ENCODE measurements at regions not wholly inside any gene's neighbourhood (a gene's known extent, or its start where the extent isn't known, plus 50 kb on each side); places are given as distances from the start of the nearest gene placed in this dataset.

DNA sequence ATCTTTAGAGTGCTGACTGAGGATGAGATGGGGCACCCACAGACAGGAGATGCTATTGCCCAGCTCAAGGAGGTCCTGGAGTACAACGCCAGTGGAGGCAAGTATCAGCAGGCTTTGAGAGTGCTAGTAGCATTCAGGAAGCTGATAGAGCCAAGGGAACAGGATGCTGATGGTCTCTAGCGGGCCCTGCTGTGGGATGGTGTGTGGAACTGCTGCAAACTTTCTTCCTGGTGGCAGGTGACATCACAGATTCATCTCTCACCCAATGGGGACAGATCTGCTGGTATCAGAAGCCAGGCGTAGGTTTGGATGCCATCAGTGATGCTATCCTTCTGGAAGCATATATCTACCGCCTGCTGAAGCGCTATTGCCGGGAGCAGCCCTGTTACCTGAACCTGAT, 609.8 kb upstream of the NCAM2 start:
- no peak for TF ChIP-seq EZH2 (IDR thresholded peaks at IDR 0.05; ENCODE audit: insufficient read depth, poor library complexity, severe bottlenecking)
- TF ChIP-seq EZH2phosphoT487 (IDR thresholded peaks at IDR 0.05; ENCODE audit: insufficient read depth, low read depth), result no peak
